Endothelial cell (in vitro differentiated cells): ENCODE measurements at regions not wholly inside any gene's neighbourhood (a gene's known extent, or its start where the extent isn't known, plus 50 kb on each side); places are given as distances from the start of the nearest gene placed in this dataset.

Source experiments
- DNase-seq: peaks from one replicate; pipeline ENCODE4 v3.0.0; 2021; ENCODE audit warnings: low spot score
- H3K27ac Mint-ChIP-seq: one replicate; pipeline ENCODE4 v1.8.0; 2021; ENCODE audit warnings: mixed read lengths, inconsistent platforms; ENCODE audit not compliant: unreplicated experiment
- H3K27me3 Mint-ChIP-seq: one replicate; pipeline ENCODE4 v1.8.0; 2021; ENCODE audit warnings: mild to moderate bottlenecking, moderate library complexity, mixed read lengths, inconsistent platforms; ENCODE audit not compliant: unreplicated experiment
- H3K36me3 Mint-ChIP-seq: one replicate; pipeline ENCODE4 v1.8.0; 2021; ENCODE audit warnings: mild to moderate bottlenecking, low read depth, mixed read lengths, inconsistent platforms; ENCODE audit not compliant: unreplicated experiment
- H3K4me1 Mint-ChIP-seq: one replicate; pipeline ENCODE4 v1.8.0; 2021; ENCODE audit warnings: mild to moderate bottlenecking, mixed read lengths, inconsistent platforms; ENCODE audit not compliant: unreplicated experiment
- H3K4me3 Mint-ChIP-seq: one replicate; pipeline ENCODE4 v1.8.0; 2021; ENCODE audit warnings: mild to moderate bottlenecking, mixed read lengths, inconsistent platforms; ENCODE audit not compliant: unreplicated experiment
- H3K9me3 Mint-ChIP-seq: one replicate; pipeline ENCODE4 v1.8.0; 2021; ENCODE audit warnings: mixed read lengths, inconsistent platforms; ENCODE audit not compliant: unreplicated experiment
- TF ChIP-seq, protein P1 (sequence below): fragments of 200-600 bp; sonication (generic); IDR thresholded peaks from one replicate; pipeline ENCODE4 v1.5.0; 2021; ENCODE audit warnings: antibody characterized with exemption; ENCODE audit not compliant: unreplicated experiment

DNA sequence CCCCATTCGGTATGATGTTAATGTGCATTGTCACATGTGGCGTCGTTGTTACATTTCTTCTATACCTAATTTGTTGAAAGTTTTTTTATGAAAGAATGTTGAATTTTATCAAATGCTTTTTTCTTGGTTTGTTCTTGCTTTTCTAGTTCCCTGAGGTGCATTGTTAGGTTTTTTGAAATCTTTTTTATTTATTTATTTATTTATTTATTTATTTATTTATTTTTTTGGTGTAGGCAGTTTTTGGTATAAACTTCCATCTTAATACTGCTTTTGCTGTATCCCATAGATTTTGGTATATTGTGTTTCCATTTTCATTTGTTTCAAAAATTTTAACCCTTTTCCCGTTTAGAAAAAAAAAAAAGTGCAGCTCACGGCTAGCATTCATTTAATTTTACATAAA, 121.1 kb upstream of the HMGA2 start:
- DNase-seq, result no peak
- TF ChIP-seq, protein P1, sequence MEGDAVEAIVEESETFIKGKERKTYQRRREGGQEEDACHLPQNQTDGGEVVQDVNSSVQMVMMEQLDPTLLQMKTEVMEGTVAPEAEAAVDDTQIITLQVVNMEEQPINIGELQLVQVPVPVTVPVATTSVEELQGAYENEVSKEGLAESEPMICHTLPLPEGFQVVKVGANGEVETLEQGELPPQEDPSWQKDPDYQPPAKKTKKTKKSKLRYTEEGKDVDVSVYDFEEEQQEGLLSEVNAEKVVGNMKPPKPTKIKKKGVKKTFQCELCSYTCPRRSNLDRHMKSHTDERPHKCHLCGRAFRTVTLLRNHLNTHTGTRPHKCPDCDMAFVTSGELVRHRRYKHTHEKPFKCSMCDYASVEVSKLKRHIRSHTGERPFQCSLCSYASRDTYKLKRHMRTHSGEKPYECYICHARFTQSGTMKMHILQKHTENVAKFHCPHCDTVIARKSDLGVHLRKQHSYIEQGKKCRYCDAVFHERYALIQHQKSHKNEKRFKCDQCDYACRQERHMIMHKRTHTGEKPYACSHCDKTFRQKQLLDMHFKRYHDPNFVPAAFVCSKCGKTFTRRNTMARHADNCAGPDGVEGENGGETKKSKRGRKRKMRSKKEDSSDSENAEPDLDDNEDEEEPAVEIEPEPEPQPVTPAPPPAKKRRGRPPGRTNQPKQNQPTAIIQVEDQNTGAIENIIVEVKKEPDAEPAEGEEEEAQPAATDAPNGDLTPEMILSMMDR, result no peak
- Mint-ChIP-seq H3K27me3 (no peaks in the 10 kb centered on the region), H3K27ac (no peak overlapping the region), H3K4me3 (no peak overlapping the region), H3K9me3 (no peaks in the 10 kb centered on the region), H3K4me1 (no peaks in the 10 kb centered on the region), H3K36me3 (peaks cover 5% of the 10 kb centered on the region)

DNA sequence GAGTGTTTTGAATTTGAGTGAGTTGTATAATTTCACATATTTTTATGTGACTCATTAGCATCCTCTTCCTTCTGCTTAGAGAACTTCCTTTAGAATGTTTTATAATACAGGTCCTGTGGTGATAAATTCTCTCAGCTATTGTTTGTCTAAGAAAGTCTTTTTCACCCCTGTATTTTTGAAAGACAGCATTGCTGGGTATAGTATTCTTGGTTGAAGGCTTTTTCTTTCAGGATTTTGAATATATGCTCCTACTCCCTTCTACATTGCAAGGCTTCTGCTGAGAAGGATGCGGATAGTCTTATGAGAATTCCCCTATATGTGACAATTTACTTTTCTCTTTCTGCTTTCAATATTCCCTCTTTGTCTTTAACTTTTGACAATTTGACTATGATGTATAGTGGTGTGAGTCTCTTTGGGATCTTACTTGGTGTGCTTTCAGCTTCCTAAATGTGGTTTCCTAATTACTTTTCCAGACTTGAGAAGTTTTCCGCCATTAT, 118.9 kb upstream of the HMGA2 start:
- DNase-seq, result no peak
- Mint-ChIP-seq H3K36me3 (peaks cover 5% of the 10 kb centered on the region), H3K4me1 (no peaks in the 10 kb centered on the region), H3K4me3 (no peak overlapping the region), H3K27me3 (no peaks in the 10 kb centered on the region), H3K27ac (no peak overlapping the region), H3K9me3 (no peaks in the 10 kb centered on the region)
- TF ChIP-seq, protein P1, result no peak

DNA sequence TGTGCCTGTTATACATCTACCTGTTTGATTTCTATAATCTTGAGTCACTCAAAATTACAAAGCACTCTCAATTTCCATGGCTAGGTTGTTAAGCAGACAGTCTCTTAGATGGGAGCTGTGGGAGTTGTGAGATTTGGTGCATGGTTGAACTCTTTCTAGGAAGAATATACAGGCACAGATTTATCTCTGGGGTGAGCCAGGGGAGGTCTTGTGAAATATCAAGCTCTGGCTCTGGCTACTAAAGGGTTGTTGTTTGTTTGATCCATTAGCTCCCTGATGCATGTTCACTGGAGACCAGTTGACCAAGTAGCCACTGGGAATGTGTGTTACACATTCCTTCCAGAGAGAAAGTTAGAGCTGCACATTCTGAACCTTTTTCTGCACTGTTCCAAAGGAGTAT, 117.2 kb upstream of the HMGA2 start:
- peaks cover 5% of the 10 kb centered on the region for H3K36me3 Mint-ChIP-seq
- TF ChIP-seq, protein P1, result no peak
- H3K4me1 Mint-ChIP-seq, result no peaks in the 10 kb centered on the region
- no peak overlapping the region for H3K27ac Mint-ChIP-seq
- no peaks in the 10 kb centered on the region for H3K9me3 Mint-ChIP-seq
- peaks cover 3% of the 10 kb centered on the region for H3K27me3 Mint-ChIP-seq
- no peak for DNase-seq
- no peak overlapping the region for H3K4me3 Mint-ChIP-seq

DNA sequence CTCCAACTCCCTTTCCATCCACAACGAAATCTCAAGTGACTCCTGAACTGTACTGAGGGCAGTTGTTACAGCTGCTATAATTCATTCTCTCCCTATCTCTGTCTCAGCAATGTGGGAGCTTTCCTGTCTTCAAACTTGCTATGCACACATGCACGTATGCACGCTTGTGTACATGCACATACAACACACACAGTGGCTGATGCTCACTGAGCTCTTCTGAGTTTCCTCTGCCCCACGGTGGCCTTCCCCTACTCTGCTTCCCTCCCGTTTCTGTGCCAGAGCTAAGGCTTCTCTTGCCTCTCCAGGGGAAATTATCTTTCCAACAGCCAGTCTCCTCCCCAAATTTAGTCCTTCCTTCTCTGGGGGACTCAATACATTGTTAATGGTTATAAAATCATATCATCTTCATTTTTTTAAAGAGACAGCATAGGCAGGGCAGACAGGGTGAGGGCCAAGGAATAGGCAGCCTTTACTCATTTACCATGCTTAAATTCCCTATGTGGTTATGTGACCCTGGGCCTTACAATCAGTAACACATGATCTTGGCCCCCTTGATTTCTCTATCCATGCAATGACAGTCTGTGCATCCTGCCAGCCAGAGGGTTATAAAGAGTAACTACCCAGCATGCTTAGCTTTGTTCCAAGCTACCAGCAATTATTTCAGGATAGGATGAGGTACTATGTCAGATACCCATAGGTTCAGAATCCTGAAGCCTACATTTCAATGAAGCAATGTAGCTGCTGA, 111.9 kb upstream of the HMGA2 start:
- H3K9me3 Mint-ChIP-seq, result no peaks in the 10 kb centered on the region
- no peaks in the 10 kb centered on the region for H3K36me3 Mint-ChIP-seq
- TF ChIP-seq, protein P1, result no peak
- no peaks in the 10 kb centered on the region for H3K4me1 Mint-ChIP-seq
- DNase-seq, result no peak
- no peak overlapping the region for H3K4me3 Mint-ChIP-seq
- H3K27ac Mint-ChIP-seq, result no peak overlapping the region
- peaks cover 5% of the 10 kb centered on the region for H3K27me3 Mint-ChIP-seq

DNA sequence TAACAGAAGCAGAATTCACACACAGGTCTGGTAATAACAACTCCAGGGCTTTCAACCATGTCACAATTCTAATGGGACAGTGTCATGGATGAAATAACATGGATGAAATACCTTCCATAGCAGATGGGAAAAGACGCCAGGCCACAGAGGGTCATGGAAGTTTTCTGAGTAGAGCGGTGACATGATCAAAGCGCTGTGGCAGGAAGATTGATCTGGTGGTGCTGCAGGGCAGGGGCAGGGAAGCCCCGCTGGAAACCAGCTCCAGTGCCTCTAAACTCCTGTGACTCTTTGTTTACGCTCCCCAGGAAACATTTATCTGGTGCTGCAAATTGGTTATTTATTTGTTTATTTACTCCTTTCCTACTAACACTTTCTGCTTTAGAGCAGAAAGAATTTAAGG, 108.3 kb upstream of the HMGA2 start:
- H3K4me1 Mint-ChIP-seq, result no peaks in the 10 kb centered on the region
- DNase-seq, result no peak
- H3K9me3 Mint-ChIP-seq, result no peaks in the 10 kb centered on the region
- H3K27me3 Mint-ChIP-seq, result peaks cover 5% of the 10 kb centered on the region
- H3K4me3 Mint-ChIP-seq, result no peak overlapping the region
- TF ChIP-seq, protein P1, result no peak
- H3K36me3 Mint-ChIP-seq, result no peaks in the 10 kb centered on the region
- no peak overlapping the region for H3K27ac Mint-ChIP-seq
